Gastrocnemius medialis (tissue), 4 donors: ENCODE measurements at regions not wholly inside any gene's neighbourhood (a gene's known extent, or its start where the extent isn't known, plus 50 kb on each side); places are given as distances from the start of the nearest gene placed in this dataset.

Source experiments
- ATAC-seq, 2 donors: fragments of 150-250 bp; one replicate each; pipeline ENCODE4 v1.9.1; 2016
- DNase-seq, 2 donors: peaks; one replicate each; pipeline ENCODE4 v3.0.0-alpha.2; 2019
- H3K27ac ChIP-seq, 4 donors: fragments of 200-600 bp; sonication (generic); 1 replicate in 1 of 4; 2 replicates in 3 of 4; pipeline ENCODE4 v1.5.1; 2016 to 2018; ENCODE audit warnings: mild to moderate bottlenecking in 2 of 4, moderate library complexity in 1 of 4
- H3K27me3 ChIP-seq, 3 donors: fragments of 200-600 bp; sonication (generic) in 2 of 3; 1 replicate in 1 of 3; 2 replicates in 2 of 3; pipeline versions ENCODE4 v1.5.1 to v1.6.0; 2016 to 2019; ENCODE audit warnings: mild to moderate bottlenecking in 1 of 3, moderate library complexity in 1 of 3
- H3K36me3 ChIP-seq, 2 donors: fragments of 200-600 bp; sonication (generic) in 1 of 2; one replicate each; pipeline ENCODE4 v1.5.1; 2017 to 2018
- H3K4me1 ChIP-seq, 2 donors: fragments of 200-600 bp; sonication (generic) in 1 of 2; one replicate each; pipeline ENCODE4 v1.5.1; 2016 to 2017; ENCODE audit warnings: mild to moderate bottlenecking in 2 of 2
- H3K4me3 ChIP-seq, 4 donors: fragments of 200-600 bp; sonication (generic) in 3 of 4; 1 replicate in 1 of 4; 2 replicates in 3 of 4; pipeline ENCODE4 v1.5.1; 2016 to 2019; ENCODE audit warnings: mild to moderate bottlenecking in 2 of 4
- H3K9me3 ChIP-seq, 3 donors: fragments of 200-600 bp; sonication (generic) in 2 of 3; 1 replicate in 1 of 3; 2 replicates in 2 of 3; pipeline ENCODE4 v1.5.1; 2016 to 2019
- CTCF ChIP-seq, 5 experiments: fragments of 450-650 bp in 3 of 5; fragments of 200-600 bp in 2 of 5; sonication (generic) in 2 of 5; IDR thresholded peaks in 4 of 5; conservative IDR thresholded peaks in 1 of 5; 1 replicate in 4 of 5; 2 replicates in 1 of 5; pipeline ENCODE4 v1.5.1; 2016 to 2019; ENCODE audit warnings: antibody characterized with exemption in 5 of 5, mild to moderate bottlenecking in 3 of 5, moderate library complexity in 3 of 5
- POLR2A ChIP-seq, 2 donors: fragments of 450-650 bp; IDR thresholded peaks; one replicate each; pipeline ENCODE4 v1.6.1; 2017; ENCODE audit warnings: antibody characterized with exemption in 2 of 2, mild to moderate bottlenecking in 2 of 2, moderate library complexity in 2 of 2
- in situ Hi-C, 4 donors: fragments of 200-750 bp; cut with MboI; loops; one replicate each; pipeline versions ENCODE4 v1.15.0 to v1.8.0; 2017; ENCODE audit warnings: low sequenced_read_pairs in 4 of 4
- intact Hi-C: fragments of 100-400 bp; cut with DNase I; formaldehyde crosslinking; loops from one replicate; pipeline ENCODE4 v1.15.1; 2023; ENCODE audit warnings: low total_unique reads

DNA sequence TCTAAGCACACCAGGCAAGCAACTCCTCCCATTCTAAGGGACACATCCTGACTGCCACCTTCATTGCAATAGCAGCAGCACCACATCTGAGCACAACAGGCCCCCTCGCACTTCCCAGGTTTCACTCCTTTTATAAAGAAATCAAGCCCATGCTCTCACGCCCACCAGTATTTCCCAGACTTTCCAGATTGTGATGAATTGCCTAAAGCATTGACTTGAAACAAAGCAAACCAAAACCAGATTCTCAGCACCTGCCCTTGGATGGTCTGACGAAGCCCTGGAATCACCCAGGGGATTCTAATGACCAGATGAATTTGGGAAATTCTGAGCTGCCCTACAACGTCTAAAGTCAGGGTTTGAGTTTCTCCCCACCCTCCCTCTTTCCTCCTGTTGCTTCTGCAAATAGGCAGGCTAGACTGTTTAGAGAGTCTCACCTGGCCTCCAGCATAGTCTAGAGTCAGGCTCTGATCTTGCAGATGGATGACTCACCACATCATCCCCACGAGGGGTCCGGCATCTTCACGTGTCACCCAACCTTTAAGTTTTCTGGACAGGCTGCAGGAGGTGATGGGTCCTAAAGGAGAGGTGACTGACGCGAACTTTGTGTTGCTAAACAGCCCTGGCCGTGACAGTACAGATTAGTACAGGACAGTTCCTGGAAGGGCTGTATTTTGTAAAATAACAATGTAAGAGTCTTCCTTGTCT lies 198.0 kb downstream of the SKIDA1 start:
- in situ Hi-C loops: no loop called here
- Histone ChIP-seq H3K27ac (no peak overlapping the region), H3K4me1 (no peaks in the 10 kb centered on the region), H3K4me3 (no peak overlapping the region), H3K36me3 (no peaks in the 10 kb centered on the region), H3K27me3 (no peaks in the 10 kb centered on the region), H3K9me3 (no peaks in the 10 kb centered on the region)
- ATAC-seq (no peak), DNase-seq (no peak)
- intact Hi-C loops: no loop called here
- no peak for TF ChIP-seq CTCF (IDR thresholded peaks at IDR 0.05 in 4 of 5, conservative IDR thresholded peaks at IDR 0.05 in 1 of 5)

DNA sequence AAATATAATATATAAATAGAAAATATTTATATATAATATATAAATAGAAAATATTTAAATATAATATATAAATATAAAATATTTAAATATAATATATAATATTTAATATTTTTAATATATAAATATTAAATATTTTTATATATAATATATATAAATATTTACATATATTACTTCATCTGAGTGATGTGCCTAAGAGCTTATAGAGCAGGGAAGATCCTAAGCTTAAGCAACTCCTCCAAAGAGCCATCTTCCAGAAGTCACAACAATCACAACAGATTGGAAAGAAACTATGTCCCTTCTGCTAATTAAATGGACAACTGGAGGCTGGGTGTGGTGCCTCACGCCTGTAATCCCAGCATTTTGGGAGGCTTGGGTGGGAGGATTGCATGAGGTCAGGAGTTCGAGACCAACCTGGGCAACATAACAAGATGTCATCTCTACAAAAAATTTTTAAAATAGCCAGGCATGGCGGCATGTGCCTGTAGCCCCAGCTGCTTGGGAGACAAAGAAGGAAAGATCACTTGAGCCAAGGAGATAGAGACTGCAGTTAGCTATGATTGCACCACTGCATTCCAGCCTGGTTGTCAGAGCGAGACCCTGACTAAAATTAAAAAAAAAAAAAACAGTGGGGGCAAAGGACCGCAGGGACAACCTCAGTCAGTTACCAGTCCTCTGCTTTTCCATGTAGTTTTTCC lies 198.7 kb downstream of the SKIDA1 start:
- in situ Hi-C loops (no loop called here), intact Hi-C loops (no loop called here)
- Histone ChIP-seq H3K27ac (no peak overlapping the region), H3K36me3 (no peaks in the 10 kb centered on the region), H3K27me3 (no peaks in the 10 kb centered on the region), H3K4me1 (no peaks in the 10 kb centered on the region), H3K4me3 (no peak overlapping the region), H3K9me3 (no peaks in the 10 kb centered on the region)
- TF ChIP-seq CTCF (IDR thresholded peaks at IDR 0.05 in 4 of 5, conservative IDR thresholded peaks at IDR 0.05 in 1 of 5): no peak
- no peak for ATAC-seq
- DNase-seq: no peak

DNA sequence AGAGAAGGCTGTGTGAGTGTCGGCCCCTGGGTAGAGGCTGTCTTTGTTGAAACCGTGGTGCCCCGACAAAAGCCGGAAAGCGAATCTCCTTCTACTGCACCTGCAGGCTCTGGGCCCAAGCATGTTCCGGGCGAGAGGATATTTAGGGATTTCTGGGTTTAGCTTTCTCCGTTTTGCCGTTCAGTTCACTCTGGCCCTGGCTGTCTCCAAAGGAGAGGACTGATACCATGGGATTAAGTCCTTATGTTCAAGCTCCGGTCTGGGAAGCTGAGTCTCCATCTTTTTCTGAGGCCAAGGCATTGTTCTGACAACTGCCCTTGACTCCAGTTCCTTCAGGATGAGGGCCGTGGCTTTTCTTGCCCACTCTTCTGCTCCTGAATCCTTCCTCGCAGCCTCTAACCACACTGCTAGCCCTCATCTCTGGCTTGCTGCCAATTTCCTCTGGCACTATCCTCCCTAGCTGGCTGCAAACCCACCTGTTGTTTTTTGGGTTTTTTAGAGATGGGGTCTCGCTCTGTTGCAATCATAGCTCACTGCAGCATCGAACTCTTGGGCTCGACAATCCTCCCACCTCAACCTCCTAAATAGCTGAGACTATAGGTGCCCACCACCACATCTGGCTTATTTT lies 206.8 kb downstream of the SKIDA1 start:
- no peak for DNase-seq
- H3K4me1 ChIP-seq: peaks cover 0 to 6% of the 10 kb centered on the region in 2 donors
- intact Hi-C loops: no loop called here

GRCh38 chr10:21317902-21318301 lies 207.6 kb downstream of the SKIDA1 start:
- no peak for ATAC-seq
- in situ Hi-C loops (no loop called here), intact Hi-C loops (no loop called here)
- Histone ChIP-seq H3K9me3 (no peaks in the 10 kb centered on the region), H3K27me3 (no peaks in the 10 kb centered on the region), H3K4me1 (peaks cover 0 to 6% of the 10 kb centered on the region in 2 donors), H3K27ac (no peak overlapping the region), H3K36me3 (no peaks in the 10 kb centered on the region), H3K4me3 (no peak overlapping the region)
- DNase-seq: no peak
- TF ChIP-seq POLR2A (IDR thresholded peaks at IDR 0.05) (no peak), CTCF (IDR thresholded peaks at IDR 0.05 in 4 of 5, conservative IDR thresholded peaks at IDR 0.05 in 1 of 5) (no peak)

More for the DNA sequence above, 206.8 kb downstream of the SKIDA1 start:
- no peak overlapping the region for H3K27ac ChIP-seq
- H3K36me3 ChIP-seq: no peaks in the 10 kb centered on the region
- no peaks in the 10 kb centered on the region for H3K27me3 ChIP-seq
- no peak for ATAC-seq
- H3K9me3 ChIP-seq: no peaks in the 10 kb centered on the region
- TF ChIP-seq POLR2A (IDR thresholded peaks at IDR 0.05) (no peak), CTCF (IDR thresholded peaks at IDR 0.05 in 4 of 5, conservative IDR thresholded peaks at IDR 0.05 in 1 of 5) (no peak)
- in situ Hi-C loops: no loop called here
- no peak overlapping the region for H3K4me3 ChIP-seq
